ENCODE measurements at regions not wholly inside any gene's neighbourhood (a gene's known extent, or its start where the extent isn't known, plus 50 kb on each side); places are given as distances from the start of the nearest gene placed in this dataset.

DNA sequence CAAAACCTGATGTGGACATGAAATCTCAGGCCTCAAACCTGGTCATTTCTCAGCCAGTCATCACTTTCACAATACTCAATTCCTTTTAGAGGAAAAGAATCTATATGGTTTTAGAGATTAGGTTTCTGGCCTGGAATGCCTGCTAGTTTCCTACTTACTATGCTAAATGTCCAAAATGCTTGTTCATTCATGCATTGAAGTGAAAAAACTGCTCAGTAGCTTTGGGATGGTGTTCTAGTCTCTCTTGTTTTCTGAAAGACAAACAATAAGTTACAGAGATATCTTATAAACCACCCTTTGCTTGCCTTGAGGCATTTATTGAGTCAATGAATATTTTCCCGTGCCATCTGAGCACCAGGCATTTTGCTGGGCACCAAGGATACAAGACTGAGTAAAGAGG is 1146.5 kb upstream of the GOT2 start (continued):
- TF ChIP-seq, protein P1, sequence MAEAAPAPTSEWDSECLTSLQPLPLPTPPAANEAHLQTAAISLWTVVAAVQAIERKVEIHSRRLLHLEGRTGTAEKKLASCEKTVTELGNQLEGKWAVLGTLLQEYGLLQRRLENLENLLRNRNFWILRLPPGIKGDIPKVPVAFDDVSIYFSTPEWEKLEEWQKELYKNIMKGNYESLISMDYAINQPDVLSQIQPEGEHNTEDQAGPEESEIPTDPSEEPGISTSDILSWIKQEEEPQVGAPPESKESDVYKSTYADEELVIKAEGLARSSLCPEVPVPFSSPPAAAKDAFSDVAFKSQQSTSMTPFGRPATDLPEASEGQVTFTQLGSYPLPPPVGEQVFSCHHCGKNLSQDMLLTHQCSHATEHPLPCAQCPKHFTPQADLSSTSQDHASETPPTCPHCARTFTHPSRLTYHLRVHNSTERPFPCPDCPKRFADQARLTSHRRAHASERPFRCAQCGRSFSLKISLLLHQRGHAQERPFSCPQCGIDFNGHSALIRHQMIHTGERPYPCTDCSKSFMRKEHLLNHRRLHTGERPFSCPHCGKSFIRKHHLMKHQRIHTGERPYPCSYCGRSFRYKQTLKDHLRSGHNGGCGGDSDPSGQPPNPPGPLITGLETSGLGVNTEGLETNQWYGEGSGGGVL (CRISPR knock-in tag; IDR thresholded peaks at IDR 0.05): no peak
- TF ChIP-seq, protein P2, sequence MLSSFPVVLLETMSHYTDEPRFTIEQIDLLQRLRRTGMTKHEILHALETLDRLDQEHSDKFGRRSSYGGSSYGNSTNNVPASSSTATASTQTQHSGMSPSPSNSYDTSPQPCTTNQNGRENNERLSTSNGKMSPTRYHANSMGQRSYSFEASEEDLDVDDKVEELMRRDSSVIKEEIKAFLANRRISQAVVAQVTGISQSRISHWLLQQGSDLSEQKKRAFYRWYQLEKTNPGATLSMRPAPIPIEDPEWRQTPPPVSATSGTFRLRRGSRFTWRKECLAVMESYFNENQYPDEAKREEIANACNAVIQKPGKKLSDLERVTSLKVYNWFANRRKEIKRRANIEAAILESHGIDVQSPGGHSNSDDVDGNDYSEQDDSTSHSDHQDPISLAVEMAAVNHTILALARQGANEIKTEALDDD (IDR thresholded peaks at IDR 0.05): no peak
- TF ChIP-seq ETV6 (IDR thresholded peaks at IDR 0.05; ENCODE audit: borderline replicate concordance in 1 of 2, low read depth in 2 of 2, low read length in 1 of 2) (no peak), ETV6 (CRISPR knock-in tag; IDR thresholded peaks at IDR 0.05; ENCODE audit: borderline replicate concordance) (no peak), ZNF778 (CRISPR knock-in tag; IDR thresholded peaks at IDR 0.05) (no peak), ZNF41 (CRISPR knock-in tag; conservative IDR thresholded peaks at IDR 0.05) (no peak)
- TF ChIP-seq, protein P3, sequence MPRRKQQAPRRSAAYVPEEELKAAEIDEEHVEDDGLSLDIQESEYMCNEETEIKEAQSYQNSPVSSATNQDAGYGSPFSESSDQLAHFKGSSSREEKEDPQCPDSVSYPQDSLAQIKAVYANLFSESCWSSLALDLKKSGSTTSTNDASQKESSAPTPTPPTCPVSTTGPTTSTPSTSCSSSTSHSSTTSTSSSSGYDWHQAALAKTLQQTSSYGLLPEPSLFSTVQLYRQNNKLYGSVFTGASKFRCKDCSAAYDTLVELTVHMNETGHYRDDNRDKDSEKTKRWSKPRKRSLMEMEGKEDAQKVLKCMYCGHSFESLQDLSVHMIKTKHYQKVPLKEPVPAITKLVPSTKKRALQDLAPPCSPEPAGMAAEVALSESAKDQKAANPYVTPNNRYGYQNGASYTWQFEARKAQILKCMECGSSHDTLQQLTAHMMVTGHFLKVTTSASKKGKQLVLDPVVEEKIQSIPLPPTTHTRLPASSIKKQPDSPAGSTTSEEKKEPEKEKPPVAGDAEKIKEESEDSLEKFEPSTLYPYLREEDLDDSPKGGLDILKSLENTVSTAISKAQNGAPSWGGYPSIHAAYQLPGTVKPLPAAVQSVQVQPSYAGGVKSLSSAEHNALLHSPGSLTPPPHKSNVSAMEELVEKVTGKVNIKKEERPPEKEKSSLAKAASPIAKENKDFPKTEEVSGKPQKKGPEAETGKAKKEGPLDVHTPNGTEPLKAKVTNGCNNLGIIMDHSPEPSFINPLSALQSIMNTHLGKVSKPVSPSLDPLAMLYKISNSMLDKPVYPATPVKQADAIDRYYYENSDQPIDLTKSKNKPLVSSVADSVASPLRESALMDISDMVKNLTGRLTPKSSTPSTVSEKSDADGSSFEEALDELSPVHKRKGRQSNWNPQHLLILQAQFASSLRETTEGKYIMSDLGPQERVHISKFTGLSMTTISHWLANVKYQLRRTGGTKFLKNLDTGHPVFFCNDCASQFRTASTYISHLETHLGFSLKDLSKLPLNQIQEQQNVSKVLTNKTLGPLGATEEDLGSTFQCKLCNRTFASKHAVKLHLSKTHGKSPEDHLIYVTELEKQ (CRISPR knock-in tag; IDR thresholded peaks at IDR 0.05): no peak
